Nucleus accumbens (tissue), 56 donors: ENCODE measurements at regions not wholly inside any gene's neighbourhood (a gene's known extent, or its start where the extent isn't known, plus 50 kb on each side); places are given as distances from the start of the nearest gene placed in this dataset.
"Not testable (repeated sequence)": the region's sequence is repeated elsewhere in the genome, so short reads cannot be mapped to it uniquely, and the experiment has no call there.

Experiments used
- DNase-seq, 56 donors: peaks; one replicate each; lab custom pipeline; 2025; lab: John Stamatoyannopoulos, UW

DNA sequence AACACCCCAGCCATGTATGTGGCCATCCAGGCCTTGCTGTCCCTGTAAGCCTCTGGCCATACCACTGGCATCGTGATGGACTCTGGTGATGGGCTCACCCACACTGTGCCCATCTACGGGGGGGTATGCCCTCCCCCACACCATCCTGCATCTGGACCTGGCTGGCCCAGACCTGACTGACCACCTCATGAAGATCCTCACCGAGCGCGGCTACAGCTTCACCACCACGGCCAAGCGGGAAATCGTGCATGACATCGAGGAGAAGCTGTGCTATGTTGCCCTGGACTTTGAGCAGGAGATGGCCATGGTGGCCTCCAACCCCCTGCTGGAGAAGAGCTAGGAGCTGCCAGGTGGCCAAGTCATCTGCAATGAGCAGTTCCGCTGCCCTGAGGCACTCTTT, 80.4 kb upstream of the ZCCHC2 start:
- DNase-seq: no peak

DNA sequence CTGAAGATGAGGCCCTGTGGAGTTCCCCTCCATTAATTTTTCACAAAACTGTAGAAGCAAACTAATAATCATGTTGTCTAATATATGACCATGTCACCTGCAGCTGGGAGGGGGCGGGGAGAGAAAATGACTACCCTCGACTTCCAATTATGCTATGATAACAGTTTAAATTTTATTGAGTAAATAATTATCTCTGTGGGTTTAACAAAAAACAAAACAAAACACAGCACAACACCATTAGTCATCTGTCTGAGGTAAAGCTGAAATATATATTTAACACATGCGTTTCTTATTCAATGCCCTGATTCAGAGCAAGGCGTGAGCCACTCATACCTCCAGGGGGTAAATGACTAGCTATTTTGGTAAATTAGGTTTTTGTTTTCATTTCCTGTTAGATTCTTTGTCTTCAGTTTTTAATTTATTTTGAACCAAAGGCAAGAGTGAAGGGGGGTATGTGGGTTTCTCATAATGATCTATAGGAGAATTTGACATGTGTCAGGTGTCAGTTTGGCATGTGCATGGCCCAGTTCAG, 77.4 kb upstream of the ZCCHC2 start:
- no peak for DNase-seq

DNA sequence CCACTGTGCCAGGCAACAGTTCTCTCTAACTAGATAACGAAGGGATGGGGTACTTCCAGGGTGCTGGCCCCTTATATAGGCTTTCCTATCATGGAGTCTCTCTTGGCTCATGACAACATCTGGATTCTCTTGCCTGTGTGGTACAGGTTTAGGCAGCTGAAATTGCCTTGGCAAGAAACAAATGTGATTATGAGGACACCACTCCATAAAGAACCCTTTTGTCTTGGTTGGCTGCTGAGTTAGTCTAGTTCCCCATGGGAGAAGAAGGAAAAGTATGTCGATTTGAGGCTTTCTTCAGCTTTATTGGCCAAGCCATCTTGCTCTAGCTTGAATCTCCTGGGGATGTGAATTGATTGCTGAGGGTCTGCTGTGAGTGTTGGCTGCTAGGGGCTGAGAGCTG, 76.3 kb upstream of the ZCCHC2 start:
- no peak for DNase-seq

DNA sequence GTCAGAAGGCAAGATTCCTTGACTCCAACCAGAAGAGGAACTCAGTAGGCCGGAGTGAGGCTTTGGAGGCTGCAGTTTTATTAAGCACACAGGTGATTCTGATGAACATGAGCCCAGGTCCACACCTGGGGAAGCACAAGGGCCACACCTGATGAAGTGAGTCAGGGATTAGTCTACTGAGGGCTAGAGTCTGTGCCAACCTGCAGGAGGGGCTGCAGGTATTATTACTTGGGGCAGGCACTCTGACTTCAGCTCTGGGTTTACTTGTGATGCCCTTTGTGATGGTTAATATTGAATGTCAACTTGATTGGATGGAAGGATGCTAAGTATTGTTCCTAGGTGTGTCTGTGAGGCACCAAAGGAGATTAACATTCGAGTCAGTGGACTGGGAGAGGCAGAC, 75.2 kb upstream of the ZCCHC2 start:
- no peak for DNase-seq

DNA sequence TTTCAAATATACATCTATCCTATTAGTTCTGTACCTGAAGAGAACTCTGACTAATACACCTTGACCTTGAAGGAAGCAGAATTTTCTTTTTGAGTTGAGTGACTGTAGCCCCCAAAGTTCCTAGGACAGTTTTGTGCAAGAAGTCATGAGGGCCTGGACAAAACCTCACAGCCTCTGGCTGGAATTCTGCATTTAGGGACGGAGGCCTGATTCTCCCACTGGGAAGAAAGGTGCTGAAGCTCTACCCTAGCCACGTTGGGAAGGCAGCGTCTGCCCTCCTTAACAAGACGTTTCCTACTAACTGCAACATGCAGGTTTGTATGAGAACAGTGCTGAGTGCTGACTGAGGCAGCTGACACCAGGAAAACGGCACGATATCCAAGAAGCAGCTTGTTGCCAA, 74.4 kb upstream of the ZCCHC2 start:
- DNase-seq: no peak

DNA sequence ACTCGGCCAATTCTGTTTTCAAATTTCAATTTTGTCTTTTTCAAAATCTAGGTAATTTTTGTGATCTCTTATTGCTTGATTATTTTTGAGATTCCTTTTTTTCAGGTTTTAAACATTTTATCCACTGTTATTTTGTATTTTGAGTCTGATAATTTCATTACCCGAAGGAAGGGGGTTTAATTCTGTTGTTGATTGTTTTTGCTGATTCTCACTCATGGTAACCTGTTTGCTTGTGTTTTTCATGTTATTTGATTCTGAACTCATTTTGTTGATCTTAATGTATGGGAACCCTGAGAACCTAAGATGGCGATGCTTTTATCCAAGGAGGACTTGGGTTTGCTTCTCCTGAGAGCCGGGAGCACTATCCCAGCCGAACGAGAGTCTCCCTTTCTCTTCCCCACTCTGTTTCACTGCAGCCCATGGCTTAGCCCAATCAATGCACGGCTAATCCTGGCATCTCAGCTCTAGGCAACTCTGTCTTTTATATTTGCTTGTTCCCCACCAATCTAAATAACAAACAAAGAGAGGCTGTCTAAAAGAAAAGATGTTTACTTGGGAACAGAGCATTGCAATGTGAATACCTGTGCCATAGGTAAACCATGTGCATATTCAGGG, 73.2 kb upstream of the ZCCHC2 start:
- no peak for DNase-seq

DNA sequence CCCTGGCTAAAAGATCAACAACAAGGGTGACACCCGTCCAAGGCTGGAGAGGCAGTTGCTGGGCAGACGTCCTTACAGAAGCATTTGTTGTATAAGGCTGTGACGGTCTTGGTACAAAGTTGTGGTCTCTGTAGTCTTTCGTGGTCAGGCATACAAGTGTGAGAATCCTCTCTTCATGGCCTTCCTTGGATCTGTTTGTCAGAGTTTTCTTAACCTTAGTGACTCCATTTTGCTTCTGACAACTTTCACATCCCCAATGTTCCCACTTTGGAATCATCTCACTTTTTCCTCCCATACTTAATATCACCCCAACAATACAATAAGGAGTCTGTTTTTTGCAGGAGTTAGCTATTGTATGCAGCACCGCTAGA, 72.7 kb upstream of the ZCCHC2 start:
- no peak for DNase-seq

DNA sequence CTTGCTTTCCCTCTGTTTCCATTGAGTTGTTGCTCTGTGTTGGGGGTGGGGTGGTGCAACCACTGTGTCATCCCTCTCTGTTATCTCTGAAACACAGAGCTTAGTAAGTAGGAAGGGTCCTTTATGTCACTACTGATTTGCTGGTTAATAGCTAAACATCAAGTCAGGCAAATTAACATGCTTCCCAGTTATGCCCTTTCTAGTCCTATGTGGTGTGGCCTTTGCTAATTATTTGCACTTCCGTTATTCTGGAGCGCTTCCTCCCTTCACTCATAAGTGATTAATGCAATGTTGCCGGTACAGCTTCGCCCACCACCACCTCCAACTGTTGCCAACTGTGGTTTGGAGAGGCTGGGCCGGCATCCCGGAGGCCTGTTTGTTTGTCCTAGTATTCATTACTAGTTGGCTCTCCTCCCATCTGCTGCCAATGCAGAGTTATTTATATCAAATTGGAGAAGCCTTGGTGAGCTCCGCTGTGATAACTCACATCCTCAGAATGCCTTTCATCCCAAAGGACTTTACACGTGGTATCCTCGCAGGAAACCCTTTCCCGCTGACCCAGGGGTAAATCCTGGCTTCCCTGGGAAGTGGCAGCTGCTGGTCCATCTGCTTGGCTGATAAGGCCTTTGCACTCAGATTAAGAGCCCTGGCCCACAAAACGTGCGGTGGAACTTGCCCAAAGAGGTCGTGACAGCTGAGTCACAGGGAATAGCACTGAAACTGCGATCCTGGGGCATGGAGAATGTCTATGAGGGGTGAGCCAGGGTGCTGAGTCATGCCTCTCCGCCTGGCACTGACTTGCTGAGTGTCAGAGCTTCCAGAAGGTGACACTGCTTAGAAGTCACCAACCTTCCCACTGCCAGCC, 72.0 kb upstream of the ZCCHC2 start:
- peak in 7 of 56 donors; percentile 3 to 73 (median 10) for DNase-seq

DNA sequence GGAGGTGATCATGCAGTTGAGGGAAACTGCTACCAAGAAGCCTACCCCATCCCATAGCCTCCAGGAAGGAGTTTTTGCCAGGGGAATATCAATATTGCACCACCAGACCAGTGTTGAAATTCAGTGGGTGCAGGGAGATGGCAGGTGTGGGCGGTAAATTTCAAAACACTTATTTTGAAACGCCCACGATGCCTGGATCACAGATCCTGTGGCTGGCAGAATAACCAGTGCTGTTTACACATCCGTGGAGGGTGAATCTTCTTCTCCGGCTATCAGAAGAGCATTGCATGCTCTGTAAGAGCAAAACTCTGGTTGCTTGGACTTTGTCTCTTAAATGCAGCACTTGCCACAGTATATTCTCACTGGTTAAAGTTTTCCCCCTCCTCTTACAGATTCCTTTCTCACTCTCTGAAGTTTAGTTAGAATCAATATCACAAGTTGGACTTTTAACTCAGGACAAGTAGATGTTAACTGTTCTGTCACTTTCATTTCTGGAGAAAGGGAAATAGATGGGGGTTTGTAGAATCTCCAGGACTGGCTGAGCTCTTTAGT, 70.5 kb upstream of the ZCCHC2 start:
- no peak for DNase-seq

DNA sequence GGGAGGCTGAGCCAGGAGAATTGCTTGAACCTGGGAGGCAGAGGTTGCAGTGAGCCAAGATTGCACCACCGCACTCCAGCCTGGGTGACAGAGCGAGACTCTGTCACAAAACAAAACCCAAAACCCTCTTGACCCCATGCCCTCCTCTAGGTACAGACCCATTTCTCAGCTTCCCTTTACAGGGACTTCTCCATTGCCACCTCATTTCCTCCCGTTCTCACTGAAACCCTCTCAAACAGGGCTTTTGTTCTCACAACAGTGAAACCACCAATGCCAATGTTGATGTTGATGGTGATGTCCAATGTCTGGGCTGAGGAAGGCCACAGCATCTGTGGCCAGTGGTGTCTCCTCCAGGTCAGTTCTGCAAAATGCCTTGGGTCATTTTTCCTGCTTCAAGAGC, 69.0 kb upstream of the ZCCHC2 start:
- no peak for DNase-seq

DNA sequence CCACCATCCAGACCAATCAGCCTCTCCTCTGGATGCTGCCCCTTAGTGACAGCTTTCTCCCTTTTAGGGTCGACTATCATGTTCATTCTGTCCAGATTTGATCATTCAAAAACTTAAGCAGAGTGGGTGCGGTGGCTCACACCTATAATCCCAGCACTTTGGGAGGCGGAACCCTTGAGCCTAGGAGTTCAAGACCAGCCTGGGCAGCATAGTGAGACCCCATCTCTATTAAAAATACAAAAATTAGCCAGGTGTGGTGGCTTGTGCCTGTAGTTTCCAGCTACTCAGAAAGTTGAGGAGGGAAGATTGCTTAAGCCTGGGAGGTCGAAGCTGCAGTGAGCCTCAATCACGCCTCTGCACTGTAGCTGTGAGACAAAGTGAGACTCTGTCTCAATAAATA, 68.3 kb upstream of the ZCCHC2 start:
- DNase-seq: no peak

DNA sequence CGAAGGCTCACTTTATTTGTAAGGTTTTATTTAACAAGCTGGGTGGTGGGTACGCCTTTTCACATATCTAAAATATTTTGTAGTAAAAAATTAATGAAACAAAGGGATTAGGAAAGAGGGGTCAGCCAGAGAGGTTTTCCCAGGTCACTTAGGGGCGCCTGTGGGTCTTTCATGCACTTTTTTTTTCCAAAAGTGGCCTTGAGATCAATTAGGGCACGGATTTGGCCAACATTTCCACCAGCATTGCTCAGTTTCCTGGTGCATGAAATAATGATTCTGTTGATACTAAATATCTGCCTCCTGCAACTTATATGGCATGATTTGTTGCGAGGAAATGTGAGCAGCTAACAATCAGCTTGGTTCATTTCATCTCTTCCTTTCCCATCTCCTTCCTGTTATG, 67.6 kb upstream of the ZCCHC2 start:
- no peak for DNase-seq

DNA sequence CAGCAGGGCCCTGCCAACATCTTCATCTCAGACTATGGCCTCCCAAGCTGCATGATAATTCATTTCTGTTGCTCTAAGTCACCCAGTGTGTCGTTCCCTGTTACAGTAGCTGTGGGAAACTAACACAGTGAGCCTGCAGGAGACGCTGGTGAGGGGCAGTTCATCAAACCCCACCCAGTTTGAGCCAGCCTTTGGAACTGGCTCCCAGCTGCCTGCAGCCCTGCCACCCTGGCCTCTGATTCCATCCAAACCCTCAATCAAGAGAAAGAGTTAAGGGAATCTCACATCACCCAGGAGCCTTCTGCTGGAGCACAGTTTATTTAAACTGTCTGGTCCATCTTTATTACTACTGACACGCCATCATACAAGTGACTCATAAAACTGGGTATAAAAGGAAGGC, 64.9 kb upstream of the ZCCHC2 start:
- DNase-seq: no peak

DNA sequence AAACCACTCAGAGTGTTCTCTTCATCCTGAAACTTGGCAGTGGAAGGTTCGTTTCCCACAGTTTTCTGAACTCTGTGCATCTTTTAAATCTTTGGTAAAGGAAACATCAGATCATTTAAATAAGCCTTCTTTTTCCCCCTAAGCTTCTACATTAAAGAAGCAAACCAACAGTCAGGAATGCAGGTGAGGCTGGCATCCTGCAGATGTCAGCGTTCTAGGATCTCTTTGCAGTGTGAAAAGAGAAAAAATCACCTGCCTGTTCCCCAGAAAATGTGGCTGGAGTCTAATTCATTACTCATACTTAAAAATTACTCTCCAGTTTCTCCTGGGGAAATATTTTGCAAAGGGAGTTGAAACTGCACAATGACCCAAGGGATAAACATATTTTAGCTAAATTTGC, 64.5 kb upstream of the ZCCHC2 start:
- peak in 1 of 56 donors; percentile 7 for DNase-seq

DNA sequence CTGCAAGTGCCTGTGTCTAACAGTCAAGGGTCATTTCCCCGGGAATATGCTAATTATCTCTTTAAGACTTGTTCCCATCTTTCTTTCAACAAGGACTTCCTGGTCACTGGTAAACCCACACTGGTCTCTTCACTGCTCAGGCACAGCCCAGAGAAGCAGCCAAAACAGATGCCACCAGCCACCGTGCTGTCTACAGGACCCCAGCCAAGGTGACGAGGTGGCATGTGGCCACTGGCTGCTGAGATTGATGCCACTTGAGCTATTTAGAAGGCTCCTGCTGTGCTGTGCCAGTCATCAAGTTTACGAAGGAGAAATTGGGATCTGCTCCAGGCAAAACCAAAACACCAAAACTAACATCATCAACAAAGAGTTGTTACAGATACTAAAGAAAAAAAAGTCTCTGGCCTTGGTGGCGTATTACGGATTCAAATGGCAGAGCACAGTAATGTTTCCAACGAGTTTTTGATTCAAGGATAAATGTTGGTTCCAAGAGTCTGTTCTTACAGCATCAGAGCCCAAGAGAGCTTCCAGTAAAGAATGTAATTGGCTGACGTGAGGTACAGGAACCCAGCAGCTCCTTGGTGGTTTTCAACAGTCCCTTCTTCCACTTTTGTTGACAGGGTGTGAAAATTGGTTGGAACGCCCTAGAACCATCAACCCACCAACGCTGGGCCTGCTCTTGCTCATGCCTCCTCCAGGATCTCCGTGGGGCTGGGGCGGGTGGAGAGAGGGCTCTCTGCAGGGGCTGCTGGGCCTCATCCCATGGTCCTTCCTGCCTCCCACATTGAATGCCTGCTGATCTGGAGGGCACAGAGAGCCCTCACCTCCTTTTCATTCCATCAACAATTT, 63.7 kb upstream of the ZCCHC2 start:
- no peak for DNase-seq

DNA sequence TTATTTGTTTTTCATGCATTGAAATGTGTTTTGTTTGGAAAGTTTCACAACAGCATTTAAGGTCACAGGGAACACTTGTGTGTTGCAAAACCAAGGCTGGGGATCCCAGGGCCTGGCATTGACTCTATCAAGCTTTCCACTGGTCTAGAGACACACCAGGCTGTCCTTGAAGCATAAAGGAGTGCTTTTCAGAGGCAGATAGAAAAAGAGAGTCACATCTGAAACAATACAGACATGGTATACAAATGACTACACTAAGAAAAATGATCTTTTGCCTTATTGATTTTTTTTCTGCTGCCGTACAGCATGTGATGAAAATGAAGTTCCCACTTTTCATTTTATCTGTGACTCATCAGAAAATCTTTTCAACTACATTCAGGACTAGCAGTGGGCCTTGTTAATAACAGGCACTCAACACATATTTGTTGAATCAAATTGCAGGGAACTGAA, 61.9 kb upstream of the ZCCHC2 start:
- DNase-seq: no peak

DNA sequence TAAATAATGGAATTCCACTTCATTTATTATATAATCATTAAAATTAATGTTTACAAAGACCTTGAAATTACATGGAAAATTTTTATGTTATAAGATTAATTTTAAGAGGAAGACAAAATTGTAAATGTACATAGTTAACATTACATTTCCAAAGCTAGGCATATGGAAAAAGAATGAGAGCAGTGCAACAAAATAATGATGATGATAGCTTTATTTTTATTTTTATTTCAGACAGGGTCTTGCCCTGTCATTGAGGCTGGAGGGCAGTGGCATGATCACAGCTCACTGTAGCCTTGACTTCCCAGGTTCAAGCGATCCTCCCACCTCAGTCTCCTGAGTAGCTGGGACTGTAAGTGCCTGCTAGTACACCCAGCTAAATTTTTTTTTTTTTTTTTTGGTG, 61.2 kb upstream of the ZCCHC2 start:
- no peak for DNase-seq

DNA sequence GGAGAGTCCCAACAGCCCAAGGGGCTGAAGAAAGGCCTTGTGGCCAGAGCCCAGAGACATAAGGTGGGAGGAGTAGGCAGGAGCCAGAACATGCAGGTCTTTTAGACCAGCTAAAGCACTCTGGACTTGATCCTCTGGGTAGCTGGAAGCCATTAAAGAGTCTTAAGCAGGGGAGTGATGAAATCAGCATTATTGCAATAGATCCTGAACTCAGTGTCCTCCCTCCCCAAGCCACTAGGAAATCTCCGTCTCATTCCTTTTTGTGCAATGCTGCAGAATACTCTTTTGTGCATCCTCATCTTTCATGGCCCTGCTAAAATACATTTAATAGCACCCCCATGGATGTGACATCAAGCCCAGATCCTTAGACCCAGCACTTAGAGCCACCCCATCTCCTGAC, 58.6 kb upstream of the ZCCHC2 start:
- no peak for DNase-seq

DNA sequence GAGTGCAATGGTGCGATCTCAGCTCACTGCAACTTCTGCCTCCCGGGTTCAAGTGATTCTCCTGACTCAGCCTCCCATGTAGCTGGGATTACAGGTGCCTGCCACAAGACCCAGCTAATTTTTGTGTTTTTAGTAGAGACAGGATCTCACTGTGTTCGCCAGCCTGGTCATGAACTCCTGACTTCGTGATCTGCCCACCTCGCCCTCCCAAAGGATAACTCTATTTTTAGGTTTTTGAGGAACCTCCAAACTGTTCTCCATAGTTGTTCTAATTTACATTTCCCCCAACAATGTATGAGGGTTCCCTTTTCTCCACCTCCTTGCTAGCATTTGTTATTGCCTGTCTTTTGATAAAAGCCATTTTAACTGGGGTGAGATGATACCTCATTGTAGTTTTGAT, 53.7 kb upstream of the ZCCHC2 start:
- not testable (repeated sequence) for DNase-seq
